ENCODE measurements at regions not wholly inside any gene's neighbourhood (a gene's known extent, or its start where the extent isn't known, plus 50 kb on each side); places are given as distances from the start of the nearest gene placed in this dataset.

- TF ChIP-seq REST (IDR thresholded peaks at IDR 0.05; ENCODE audit: low read depth): no peak
- TF ChIP-seq CBX3 (IDR thresholded peaks at IDR 0.05; ENCODE audit: low read depth): no peak
- TF ChIP-seq POLR2A (IDR thresholded peaks at IDR 0.05; ENCODE audit: borderline replicate concordance, extremely low read depth, insufficient read depth, insufficient read length): no peak
These were observed 92.4 kb upstream of the SLC24A3 start (continued) for GRCh38 chr20:19120011-19120410.

GRCh38 chr20:19120569-19120968, 91.9 kb upstream of the SLC24A3 start:
- no peak overlapping the region for H2AFZ ChIP-seq (ENCODE audit: low read depth, low read length, poor library complexity, severe bottlenecking)
- ATAC-seq (no peak), DNase-seq (ENCODE audit: low read depth, low spot score) (no peak)
- RAD21 ChIA-PET (ENCODE audit: low non-redundant PET in 1 of 2, low total read pairs in 2 of 2, uncharacterized antibody in 2 of 2, unreplicated experiment in 2 of 2): no interaction called here
- no peak overlapping the region for H3K27ac ChIP-seq (ENCODE audit: low read depth, low read length)
- H3K4me3 ChIP-seq (replicated peaks in 1 of 2; ENCODE audit: low read depth in 1 of 2, low read length in 2 of 2): no peak overlapping the region
- H3K4me1 ChIP-seq (ENCODE audit: control insufficient read depth in 1 of 2, insufficient read depth in 2 of 2, low read length in 2 of 2): no peaks in the 10 kb centered on the region
- H3K27me3 ChIP-seq (ENCODE audit: insufficient read depth, low read length): no peaks in the 10 kb centered on the region
- intact Hi-C loops (cut with micrococcal nuclease): no loop called here
- POLR2A ChIA-PET: no interaction called here
- no peaks in the 10 kb centered on the region for H3K9me2 ChIP-seq (ENCODE audit: insufficient read depth)
- peaks cover 0 to 6% of the 10 kb centered on the region in 2 experiments; a peak in 1 of 4 replicates for H3K9me3 ChIP-seq (ENCODE audit: control insufficient read depth in 1 of 2, insufficient read depth in 1 of 2, low read depth in 1 of 2, low read length in 2 of 2)
- no peaks in the 10 kb centered on the region for H3K36me3 ChIP-seq (ENCODE audit: control insufficient read depth in 1 of 2, insufficient read depth in 2 of 2, low read length in 2 of 2)
- H3K79me2 ChIP-seq (ENCODE audit: insufficient read depth, low read length): no peaks in the 10 kb centered on the region
- BruUV-seq (replicated peaks): no TSS peak
- CTCF ChIA-PET: no interaction called here
- H3K4me2 ChIP-seq (ENCODE audit: low read length): no peak overlapping the region
- no peak overlapping the region for H3K9ac ChIP-seq (ENCODE audit: low read length)
- no peaks in the 10 kb centered on the region for H4K20me1 ChIP-seq (ENCODE audit: insufficient read depth)
- no peak for TF ChIP-seq EGR1 (IDR thresholded peaks at IDR 0.05; ENCODE audit: low read depth)
- TF ChIP-seq SRF (IDR thresholded peaks at IDR 0.05; ENCODE audit: low read depth): no peak
- TF ChIP-seq REST (IDR thresholded peaks at IDR 0.05; ENCODE audit: low read depth): no peak
- TF ChIP-seq ZFX (IDR thresholded peaks at IDR 0.05): no peak
- TF ChIP-seq CBX3 (IDR thresholded peaks at IDR 0.05; ENCODE audit: low read depth): no peak
- no peak for TF ChIP-seq POLR2A (IDR thresholded peaks at IDR 0.05; ENCODE audit: borderline replicate concordance, extremely low read depth, insufficient read depth, insufficient read length)
- no peak for TF ChIP-seq ATF3 (IDR thresholded peaks at IDR 0.05)
- no peak for TF ChIP-seq YY1 (IDR thresholded peaks at IDR 0.05; ENCODE audit: extremely low read depth, insufficient replicate concordance, low read depth, low read length)
- TF ChIP-seq EZH2 (IDR thresholded peaks at IDR 0.05): no peak
- TF ChIP-seq CTCF (IDR thresholded peaks at IDR 0.05 in 2 of 3, conservative IDR thresholded peaks at IDR 0.05 in 1 of 3; ENCODE audit: borderline replicate concordance in 1 of 3, insufficient read depth in 1 of 3, low read depth in 2 of 3, low read length in 2 of 3): no peak
- no peak for TF ChIP-seq ZBTB33 (IDR thresholded peaks at IDR 0.05; ENCODE audit: extremely low read depth, insufficient replicate concordance, low read length)
- TF ChIP-seq FOSL1 (IDR thresholded peaks at IDR 0.05; ENCODE audit: low read depth): no peak
- TF ChIP-seq SIN3A (IDR thresholded peaks at IDR 0.05; ENCODE audit: low read depth): no peak
- no peak for TF ChIP-seq RAD21 (IDR thresholded peaks at IDR 0.05; ENCODE audit: low read depth)
